GM12878 (cell line): ENCODE measurements at regions not wholly inside any gene's neighbourhood (a gene's known extent, or its start where the extent isn't known, plus 50 kb on each side); places are given as distances from the start of the nearest gene placed in this dataset.

Experiments
- ATAC-seq: fragments of 200-7000 bp; cut with Tn5 transposase; 3 replicates; pipeline ENCODE4 v1.9.1; 2020; ENCODE audit warnings: mild to moderate bottlenecking, moderate library complexity
- BruUV-seq: library from RNA; stranded (reverse); fragments of 400-500 nt; replicated peaks from 2 replicates; lab custom pipeline; 2021; lab: Mats Ljungman, UMichigan
- CTCF ChIA-PET: fragments of 300-600 bp; sonication (Branson Sonifier 250); formaldehyde crosslinking; extraction: SDS; loops from one replicate; lab custom pipeline; 2021; ENCODE audit warnings: inconsistent platforms; lab: Yijun Ruan, JAX
- POLR2A ChIA-PET: fragments of 350-600 bp; formaldehyde crosslinking; extraction: SDS; loops from one replicate; lab custom pipeline; 2021; ENCODE audit warnings: inconsistent platforms; lab: Charles Lee
- RAD21 ChIA-PET: fragments of 300-600 bp; sonication (Branson Sonifier 250); formaldehyde crosslinking; loops from one replicate; lab custom pipeline; 2023; ENCODE audit warnings: antibody characterized with exemption; ENCODE audit not compliant: unreplicated experiment; lab: Charles Lee
- SMC1A ChIA-PET: fragments of 300-600 bp; sonication (Branson Sonifier 250); formaldehyde crosslinking; loops from one replicate; lab custom pipeline; 2023; ENCODE audit not compliant: unreplicated experiment, uncharacterized antibody; lab: Charles Lee
- DNase-seq: peaks from one replicate; pipeline ENCODE4 v3.0.0-alpha.2; 2011; ENCODE audit warnings: low read depth, low spot score
- FAIRE-seq: peaks from 3 replicates; lab custom pipeline; 2011; peaks lifted over from hg19 to GRCh38; lab: Jason Lieb, UNC
- H2AFZ ChIP-seq: 2 replicates; pipeline ENCODE4 v1.6.0; 2011; ENCODE audit warnings: low read depth, low read length, control low read depth; ENCODE audit not compliant: control insufficient read depth
- H3K27ac ChIP-seq: 2 replicates; pipeline ENCODE4 v1.5.1; 2011; ENCODE audit warnings: control low read depth; ENCODE audit not compliant: control insufficient read depth, insufficient read depth
- H3K27me3 ChIP-seq, 2 experiments: replicated peaks in 1 of 2; 2 replicates each; pipeline versions ENCODE4 v1.6.0 to v1.6.1; 2011; ENCODE audit warnings: low read length in 1 of 2; ENCODE audit not compliant: control insufficient read depth in 2 of 2, insufficient read depth in 2 of 2
- H3K36me3 ChIP-seq, 2 experiments: 2 replicates each; pipeline ENCODE4 v1.5.1; 2011; ENCODE audit warnings: low read length in 1 of 2; ENCODE audit not compliant: control insufficient read depth in 2 of 2, insufficient read depth in 2 of 2
- H3K4me1 ChIP-seq: 2 replicates; pipeline ENCODE4 v1.6.1; 2011; ENCODE audit warnings: mild to moderate bottlenecking, low read length, moderate library complexity, mixed read lengths; ENCODE audit not compliant: control insufficient read depth, insufficient read depth
- H3K4me2 ChIP-seq: 2 replicates; pipeline ENCODE4 v1.6.0; 2011; ENCODE audit warnings: control low read depth; ENCODE audit not compliant: control insufficient read depth, insufficient read depth
- H3K4me3 ChIP-seq: fragments of 200-600 bp; sonication (generic); 2 replicates; pipeline ENCODE4 v1.5.1; 2016
- H3K79me2 ChIP-seq: 2 replicates; pipeline ENCODE4 v1.6.0; 2011; ENCODE audit warnings: low read length; ENCODE audit not compliant: control insufficient read depth, insufficient read depth
- H3K9ac ChIP-seq: 2 replicates; pipeline ENCODE4 v1.8.0; 2011; ENCODE audit warnings: low read length, control low read depth, mixed read lengths; ENCODE audit not compliant: control insufficient read depth, insufficient read depth
- H3K9me3 ChIP-seq: replicated peaks from 3 replicates; pipeline ENCODE4 v1.5.1; 2011; ENCODE audit warnings: mild to moderate bottlenecking, low read length; ENCODE audit not compliant: control insufficient read depth, insufficient read depth
- H4K20me1 ChIP-seq: 2 replicates; pipeline ENCODE4 v1.6.0; 2011; ENCODE audit not compliant: control insufficient read depth, insufficient read depth
- BACH1 ChIP-seq: fragments of 450-650 bp; IDR thresholded peaks from 2 replicates; pipeline ENCODE4 v1.6.1; 2017; ENCODE audit warnings: mild to moderate bottlenecking, borderline replicate concordance
- CEBPB ChIP-seq, 2 experiments: fragments of 150-350 bp in 1 of 2; IDR thresholded peaks; 2 replicates each; pipeline ENCODE4 v1.6.1; 2012 to 2014; ENCODE audit warnings: low read depth in 2 of 2, low read length in 2 of 2, borderline replicate concordance in 1 of 2, inconsistent platforms in 1 of 2
- MTA2 ChIP-seq: fragments of 450-650 bp; IDR thresholded peaks from 2 replicates; pipeline ENCODE4 v1.6.1; 2016; ENCODE audit warnings: low read depth, mild to moderate bottlenecking, moderate library complexity
- MXI1 ChIP-seq: fragments of 150-350 bp; IDR thresholded peaks from 2 replicates; pipeline ENCODE4 v1.6.1; 2011; ENCODE audit warnings: low read depth, mild to moderate bottlenecking, inconsistent platforms, low read length, improper control_type of control experiment
- MYC ChIP-seq: IDR thresholded peaks from 2 replicates; pipeline ENCODE4 v1.6.1; 2011; ENCODE audit warnings: mild to moderate bottlenecking, low read length, moderate library complexity, inconsistent platforms; ENCODE audit not compliant: insufficient read depth, insufficient replicate concordance, insufficient read length, severe bottlenecking
- WGBS: methylation state at CpG from one replicate; pipeline ENCODE4 v1.1.6; 2016; ENCODE audit warnings: low lambda C conversion rate; ENCODE audit not compliant: insufficient replicate concordance, insufficient coverage; ENCODE audit errors: missing lambda C conversion rate; 5-methylcytosine and 5-hydroxymethylcytosine counted together
- in situ Hi-C: fragments of 300-500 bp; cut with MboI; formaldehyde crosslinking; loops from 9 replicates; pipeline ENCODE4 v1.14.3; 2018; ENCODE audit warnings: mixed read lengths
- intact Hi-C: fragments of 100-400 bp; cut with micrococcal nuclease; formaldehyde crosslinking; loops from one replicate; pipeline ENCODE4 v1.14.2; 2022; ENCODE audit not compliant: unreplicated experiment
- TF ChIP-seq, protein P1 (sequence below): IDR thresholded peaks from 2 replicates; pipeline ENCODE4 v1.6.1; 2012; ENCODE audit warnings: low read depth, low read length, improper control_type of control experiment
- TF ChIP-seq, protein P2 (sequence below): fragments of 450-650 bp; formaldehyde crosslinking; IDR thresholded peaks from 2 replicates; pipeline ENCODE4 v1.5.0; 2022; ENCODE audit warnings: mild to moderate bottlenecking, missing genetic modification characterization

DNA sequence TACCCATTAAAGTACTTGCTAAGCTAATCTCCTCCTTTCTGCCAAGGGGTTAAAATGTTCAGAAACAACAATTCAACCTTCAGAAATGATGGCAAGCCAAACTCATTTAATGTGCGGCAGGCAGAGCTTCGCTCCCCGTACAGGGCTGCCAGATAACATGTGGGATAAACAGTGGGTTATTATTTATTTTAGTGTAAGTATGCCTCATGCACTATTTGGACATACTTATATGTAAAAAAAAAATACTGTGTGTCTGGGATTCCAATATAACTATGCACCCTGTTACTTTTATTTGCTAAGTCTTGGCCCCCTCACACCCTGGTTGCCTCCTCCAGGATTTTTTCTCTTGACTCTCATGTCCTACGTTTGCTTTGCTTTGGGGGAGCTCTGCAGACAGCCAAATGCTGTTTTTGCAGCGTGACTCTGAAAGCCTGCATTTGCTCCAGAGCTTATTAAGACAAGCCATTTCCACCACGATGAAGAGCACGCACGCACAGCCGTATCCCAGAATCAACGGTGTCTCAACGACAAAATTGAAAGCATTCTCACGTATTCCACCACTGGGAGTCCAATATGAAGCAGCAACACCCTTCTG is 86.5 kb upstream of the SHANK2 start:
- Histone ChIP-seq H3K4me3 (no peak overlapping the region), H3K9me3 (no peaks in the 10 kb centered on the region; the same call in 2 of the 3 replicates), H3K27ac (no peak overlapping the region), H4K20me1 (no peaks in the 10 kb centered on the region), H3K9ac (no peak overlapping the region), H2AFZ (no peak overlapping the region), H3K27me3 (peaks cover 0 to 1% of the 10 kb centered on the region in 2 experiments; a peak in 1 of 4 replicates), H3K4me1 (no peaks in the 10 kb centered on the region), H3K36me3 (no peaks in the 10 kb centered on the region), H3K4me2 (no peak overlapping the region)
- in situ Hi-C loops = no loop called here
- CTCF ChIA-PET = interaction anchor here (0.7 to 1.5 kb wide), 2 partner anchors 87 to 108 kb away, joined by 3 to 5 read pairs; no protein-coding TSS in a partner anchor
- POLR2A ChIA-PET = no interaction called here
- SMC1A ChIA-PET = interaction anchor here (1.1 kb wide), 1 partner anchor 80 kb away, joined by 3 read pairs; no protein-coding TSS in a partner anchor
- WGBS = 57% methylated on average over 12 of the region's 12 CpGs
- RAD21 ChIA-PET = no interaction called here
- DNase-seq = no peak
- no peak for ATAC-seq
- no TSS peak for BruUV-seq
- intact Hi-C loops = no loop called here
- TF ChIP-seq MYC = no peak
- TF ChIP-seq CEBPB (IDR thresholded peaks at IDR 0.05; ENCODE audit: borderline replicate concordance in 1 of 2, low read depth in 2 of 2, low read length in 2 of 2) = no peak
- TF ChIP-seq, protein P1, sequence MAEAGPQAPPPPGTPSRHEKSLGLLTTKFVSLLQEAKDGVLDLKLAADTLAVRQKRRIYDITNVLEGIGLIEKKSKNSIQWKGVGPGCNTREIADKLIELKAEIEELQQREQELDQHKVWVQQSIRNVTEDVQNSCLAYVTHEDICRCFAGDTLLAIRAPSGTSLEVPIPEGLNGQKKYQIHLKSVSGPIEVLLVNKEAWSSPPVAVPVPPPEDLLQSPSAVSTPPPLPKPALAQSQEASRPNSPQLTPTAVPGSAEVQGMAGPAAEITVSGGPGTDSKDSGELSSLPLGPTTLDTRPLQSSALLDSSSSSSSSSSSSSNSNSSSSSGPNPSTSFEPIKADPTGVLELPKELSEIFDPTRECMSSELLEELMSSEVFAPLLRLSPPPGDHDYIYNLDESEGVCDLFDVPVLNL = no peak
- no peak for TF ChIP-seq BACH1
- no peak for TF ChIP-seq MTA2
- TF ChIP-seq MXI1 = no peak
- TF ChIP-seq, protein P2, sequence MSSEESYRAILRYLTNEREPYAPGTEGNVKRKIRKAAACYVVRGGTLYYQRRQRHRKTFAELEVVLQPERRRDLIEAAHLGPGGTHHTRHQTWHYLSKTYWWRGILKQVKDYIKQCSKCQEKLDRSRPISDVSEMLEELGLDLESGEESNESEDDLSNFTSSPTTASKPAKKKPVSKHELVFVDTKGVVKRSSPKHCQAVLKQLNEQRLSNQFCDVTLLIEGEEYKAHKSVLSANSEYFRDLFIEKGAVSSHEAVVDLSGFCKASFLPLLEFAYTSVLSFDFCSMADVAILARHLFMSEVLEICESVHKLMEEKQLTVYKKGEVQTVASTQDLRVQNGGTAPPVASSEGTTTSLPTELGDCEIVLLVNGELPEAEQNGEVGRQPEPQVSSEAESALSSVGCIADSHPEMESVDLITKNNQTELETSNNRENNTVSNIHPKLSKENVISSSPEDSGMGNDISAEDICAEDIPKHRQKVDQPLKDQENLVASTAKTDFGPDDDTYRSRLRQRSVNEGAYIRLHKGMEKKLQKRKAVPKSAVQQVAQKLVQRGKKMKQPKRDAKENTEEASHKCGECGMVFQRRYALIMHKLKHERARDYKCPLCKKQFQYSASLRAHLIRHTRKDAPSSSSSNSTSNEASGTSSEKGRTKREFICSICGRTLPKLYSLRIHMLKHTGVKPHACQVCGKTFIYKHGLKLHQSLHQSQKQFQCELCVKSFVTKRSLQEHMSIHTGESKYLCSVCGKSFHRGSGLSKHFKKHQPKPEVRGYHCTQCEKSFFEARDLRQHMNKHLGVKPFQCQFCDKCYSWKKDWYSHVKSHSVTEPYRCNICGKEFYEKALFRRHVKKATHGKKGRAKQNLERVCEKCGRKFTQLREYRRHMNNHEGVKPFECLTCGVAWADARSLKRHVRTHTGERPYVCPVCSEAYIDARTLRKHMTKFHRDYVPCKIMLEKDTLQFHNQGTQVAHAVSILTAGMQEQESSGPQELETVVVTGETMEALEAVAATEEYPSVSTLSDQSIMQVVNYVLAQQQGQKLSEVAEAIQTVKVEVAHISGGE (CRISPR knock-in tag) = no peak
- TF ChIP-seq, all 136 proteins: peak for 0
- no peak for FAIRE-seq
- no peaks in the 10 kb centered on the region for H3K79me2 ChIP-seq
